GM21576 (cell line): ENCODE measurements at regions not wholly inside any gene's neighbourhood (a gene's known extent, or its start where the extent isn't known, plus 50 kb on each side); places are given as distances from the start of the nearest gene placed in this dataset.
"Not testable (repeated sequence)": the region's sequence is repeated elsewhere in the genome, so short reads cannot be mapped to it uniquely, and the experiment has no call there.

Source experiments
- ATAC-seq: cut with Tn5 transposase; IDR thresholded peaks from one replicate; pipeline ENCODE4 v1.9.1; 2021; ENCODE audit warnings: mild to moderate bottlenecking, moderate library complexity; ENCODE audit not compliant: unreplicated experiment

- no peak for ATAC-seq
These were observed 147.0 kb upstream of the ZNF366 start for GRCh38 chr5:72654231-72654630.

DNA sequence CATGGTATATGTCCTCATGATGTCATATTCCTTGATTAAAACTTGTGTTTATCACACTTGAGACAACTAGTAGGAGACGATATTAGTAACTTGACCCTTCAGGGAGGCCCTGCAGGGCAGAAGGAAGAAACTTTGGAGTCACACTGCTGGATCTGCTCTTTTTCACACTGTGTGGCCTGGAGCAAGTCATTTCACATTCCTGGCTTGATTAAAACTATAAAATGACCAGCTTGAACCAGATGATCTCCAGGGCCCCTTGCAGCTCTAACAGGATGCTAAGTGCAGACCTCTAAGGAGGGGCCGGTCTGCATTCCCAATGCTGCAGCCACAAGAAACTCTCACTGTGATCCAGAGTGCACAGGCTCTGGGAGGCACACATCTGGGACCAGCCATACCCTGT is 146.4 kb upstream of the ZNF366 start:
- ATAC-seq = no peak

DNA sequence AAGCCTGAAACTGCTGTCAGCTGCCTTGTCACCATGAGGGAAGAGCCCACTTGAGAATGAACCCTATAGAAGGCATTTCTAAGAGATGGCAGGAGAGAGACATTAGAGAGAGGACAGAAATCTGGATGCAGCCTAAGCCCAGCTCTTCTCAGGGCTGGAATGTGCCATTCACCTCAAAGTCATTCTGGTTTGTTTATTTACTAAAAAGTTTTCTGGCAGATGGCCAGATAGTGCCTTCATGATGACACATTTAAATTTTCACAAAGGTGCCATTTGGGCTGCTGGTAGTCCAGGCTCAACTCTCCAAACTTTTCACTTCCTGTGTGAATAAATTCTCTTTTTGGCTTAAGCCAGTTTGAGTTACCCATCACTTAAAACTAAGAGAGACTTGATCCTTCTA is 144.6 kb upstream of the ZNF366 start:
- no peak for ATAC-seq

- ATAC-seq = no peak
These were observed 143.9 kb upstream of the ZNF366 start for GRCh38 chr5:72651109-72651508.

- no peak for ATAC-seq
These were observed 142.2 kb upstream of the ZNF366 start for GRCh38 chr5:72649449-72649848.

- no peak for ATAC-seq
These were observed 141.3 kb upstream of the ZNF366 start for GRCh38 chr5:72648480-72648879.

GRCh38 chr5:72647806-72648205 is 140.6 kb upstream of the ZNF366 start:
- ATAC-seq = no peak

- no peak for ATAC-seq
These were observed 139.1 kb upstream of the ZNF366 start for GRCh38 chr5:72646246-72646866.

GRCh38 chr5:72645064-72645846 is 138.0 kb upstream of the ZNF366 start:
- no peak for ATAC-seq

GRCh38 chr5:72644296-72644695 is 137.1 kb upstream of the ZNF366 start:
- ATAC-seq = no peak

DNA sequence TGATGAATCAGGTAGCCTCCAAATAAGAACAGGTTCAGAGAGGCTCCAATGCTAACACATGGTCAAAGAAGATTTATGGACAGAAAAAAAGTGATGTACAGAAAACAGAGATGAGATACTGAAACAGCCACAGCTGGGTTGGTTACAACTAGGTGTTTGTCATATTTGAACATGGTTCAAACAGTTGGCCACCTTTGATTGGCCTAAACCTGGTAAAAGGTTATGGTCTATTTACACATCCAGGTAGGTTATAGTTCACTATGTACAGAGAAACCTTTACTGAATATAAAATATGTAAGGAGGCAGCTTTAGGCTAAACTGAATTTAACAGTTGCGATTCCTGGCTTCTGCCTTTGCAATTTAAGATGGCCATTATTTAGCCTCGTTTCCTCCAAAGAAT is 134.0 kb upstream of the ZNF366 start:
- ATAC-seq = no peak

- no peak for ATAC-seq
These were observed 129.8 kb upstream of the ZNF366 start for GRCh38 chr5:72637058-72637457.

GRCh38 chr5:72636565-72636964 is 129.4 kb upstream of the ZNF366 start:
- ATAC-seq = not testable (repeated sequence)

DNA sequence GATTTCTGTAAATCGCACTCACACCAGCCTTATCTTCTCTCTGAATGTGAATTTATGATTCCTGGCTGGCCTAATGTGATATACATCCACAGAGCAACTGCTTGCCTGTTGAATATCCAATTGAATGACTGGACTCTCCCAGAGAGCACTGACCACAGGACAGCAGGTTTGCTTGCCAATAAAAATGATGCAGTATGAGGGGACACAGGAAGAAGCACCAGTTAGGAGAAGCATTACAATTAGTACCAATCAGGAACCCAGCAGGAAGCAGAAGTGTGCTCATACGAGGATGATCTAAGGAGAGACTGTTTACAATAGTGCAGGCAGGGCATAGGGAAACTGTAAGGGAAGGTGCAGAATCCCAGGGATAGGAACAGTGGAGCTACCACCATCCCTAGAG is 127.2 kb upstream of the ZNF366 start:
- no peak for ATAC-seq

- no peak for ATAC-seq
These were observed 126.4 kb upstream of the ZNF366 start for GRCh38 chr5:72633649-72634048.

- no peak for ATAC-seq
These were observed 125.8 kb upstream of the ZNF366 start for GRCh38 chr5:72633041-72633445.

GRCh38 chr5:72630721-72631120 is 123.5 kb upstream of the ZNF366 start:
- ATAC-seq = no peak

DNA sequence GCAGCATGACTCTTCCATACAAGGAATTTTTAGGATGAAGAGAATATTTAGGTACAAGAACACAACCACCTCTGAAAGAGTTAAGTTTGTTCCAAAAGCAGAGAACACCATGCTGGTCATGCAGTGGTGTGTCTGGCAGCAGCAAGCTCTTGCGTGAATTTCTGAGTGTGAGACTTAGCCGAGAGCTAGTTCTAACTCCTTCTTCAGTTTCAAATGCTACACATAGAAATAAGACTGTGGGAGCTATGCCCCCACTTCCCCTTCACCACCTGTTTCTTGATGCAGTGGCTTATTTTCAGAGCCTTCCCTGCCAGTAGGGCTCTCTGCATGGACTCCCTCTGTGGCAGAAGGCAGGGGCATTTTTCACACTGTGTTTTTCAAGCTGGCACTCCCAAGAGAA is 122.9 kb upstream of the ZNF366 start:
- no peak for ATAC-seq

DNA sequence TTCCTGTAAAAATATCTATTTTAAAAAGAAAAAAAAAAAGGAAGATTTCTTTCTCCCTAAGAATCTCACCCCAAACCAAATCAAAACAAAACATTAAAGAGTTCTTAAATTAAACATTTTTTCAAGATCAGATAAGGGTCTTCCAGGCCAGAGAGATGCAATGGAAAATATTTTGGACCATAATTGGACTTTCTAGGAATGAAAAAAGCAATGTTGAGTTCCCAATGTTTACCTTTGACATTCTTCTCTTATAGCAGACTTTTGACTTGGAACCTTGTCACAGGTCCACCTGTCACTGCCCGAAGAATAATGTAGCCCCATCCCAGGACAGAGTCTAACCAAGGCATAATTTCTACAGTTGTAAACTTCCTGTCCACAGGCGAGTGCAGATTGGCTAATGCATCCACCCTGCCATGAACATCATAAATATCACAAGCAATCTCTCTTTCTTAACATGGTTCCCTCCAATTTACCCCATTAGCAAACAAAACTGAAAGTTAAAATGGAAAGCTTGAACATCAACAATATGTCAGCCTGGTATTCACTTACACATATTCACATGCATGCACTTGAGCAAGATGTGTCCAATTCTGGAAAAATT is 121.7 kb upstream of the ZNF366 start:
- ATAC-seq = no peak

DNA sequence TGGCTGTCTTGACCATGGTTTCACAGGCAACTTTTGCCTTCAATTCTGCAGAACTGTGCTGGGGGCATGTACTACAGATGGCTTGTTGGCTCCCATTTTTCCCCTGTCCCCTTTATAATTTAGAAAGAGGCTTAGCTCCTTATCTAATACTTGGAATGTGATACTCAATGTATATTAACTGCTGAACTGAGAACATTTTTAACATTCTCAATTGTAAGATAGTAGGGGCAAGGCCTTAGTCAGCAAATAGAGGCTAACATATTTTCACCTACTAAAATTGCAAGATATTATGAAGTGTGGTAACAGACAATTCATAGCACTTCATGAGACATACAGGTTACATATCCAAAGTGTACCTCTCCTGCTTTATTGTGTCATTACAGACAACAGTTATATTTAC is 118.1 kb upstream of the ZNF366 start:
- no peak for ATAC-seq

DNA sequence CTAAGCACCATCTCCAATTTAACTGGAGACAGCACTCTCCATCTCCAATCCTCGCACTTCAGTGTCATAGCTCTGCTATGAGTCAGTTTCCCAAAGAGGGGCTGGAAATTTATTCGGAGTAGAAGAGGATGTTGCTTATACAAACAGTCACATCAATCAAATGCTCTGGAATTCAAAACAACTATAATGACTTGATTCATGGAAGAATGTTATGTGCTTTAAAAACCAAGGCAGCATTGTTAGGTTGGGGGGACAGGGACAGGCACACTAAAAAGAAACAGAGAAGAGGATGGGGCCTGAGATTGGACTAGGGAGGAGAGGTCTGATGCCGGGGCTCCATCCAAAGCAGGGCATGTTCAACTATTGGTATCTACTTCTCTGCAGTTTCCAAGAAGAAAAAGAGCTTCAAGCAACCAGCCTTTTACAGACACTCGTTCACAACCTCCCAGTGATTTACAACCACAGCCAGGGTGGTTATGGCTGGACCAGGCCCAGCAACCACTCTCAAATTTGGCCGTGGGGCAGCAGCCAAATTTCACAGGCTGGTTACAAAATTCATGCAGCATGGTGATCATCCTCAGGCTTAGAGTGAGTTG is 117.5 kb upstream of the ZNF366 start:
- ATAC-seq = no peak

DNA sequence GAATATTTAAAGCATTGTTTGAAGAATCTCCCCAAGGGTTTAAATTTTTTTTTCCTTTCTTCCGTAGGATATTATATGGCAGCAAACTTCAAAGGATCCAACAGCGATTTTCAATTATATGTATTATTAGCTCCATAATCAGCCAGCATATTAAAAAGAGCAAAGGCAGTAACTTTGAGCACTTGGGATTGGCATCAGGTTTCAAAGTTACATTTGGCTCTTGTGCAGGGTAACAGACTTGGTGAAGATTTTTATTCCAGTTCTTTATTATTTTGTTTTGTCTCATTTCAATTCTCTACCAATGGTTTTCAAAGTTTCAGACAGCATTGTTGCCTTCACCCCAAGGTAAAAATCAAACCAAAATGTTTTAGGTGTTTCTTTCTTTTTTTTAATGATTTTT is 116.7 kb upstream of the ZNF366 start:
- ATAC-seq = no peak
